Eye (tissue), 1 donor: ENCODE measurements at regions not wholly inside any gene's neighbourhood (a gene's known extent, or its start where the extent isn't known, plus 50 kb on each side); places are given as distances from the start of the nearest gene placed in this dataset.
A peak's percentile ranks its signal among the peaks of the same experiment; 100 is the strongest.

Experiments
- DNase-seq: peaks from one replicate; pipeline ENCODE4 v3.0.0-alpha.2; 2015

DNA sequence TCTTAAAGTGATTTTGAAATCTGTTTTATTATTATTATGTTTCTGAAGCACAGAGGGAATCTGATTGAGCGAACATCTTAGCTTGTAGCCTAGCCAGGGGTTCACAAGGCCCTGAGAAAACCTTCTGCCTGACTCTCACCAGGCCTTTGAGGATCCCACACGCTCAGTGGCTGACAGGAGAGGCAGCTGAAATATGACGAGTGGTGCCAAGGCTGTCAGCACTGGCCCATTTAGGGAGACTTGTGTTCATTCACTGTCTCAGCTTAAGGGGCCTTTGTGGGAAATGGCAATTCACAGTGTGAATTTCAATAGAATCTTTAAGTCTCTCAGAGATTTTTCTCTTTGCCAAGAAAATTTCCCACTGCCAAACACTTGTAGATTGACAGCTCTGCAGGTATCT, 770.9 kb downstream of the TUSC7 start:
- no peak for DNase-seq

DNA sequence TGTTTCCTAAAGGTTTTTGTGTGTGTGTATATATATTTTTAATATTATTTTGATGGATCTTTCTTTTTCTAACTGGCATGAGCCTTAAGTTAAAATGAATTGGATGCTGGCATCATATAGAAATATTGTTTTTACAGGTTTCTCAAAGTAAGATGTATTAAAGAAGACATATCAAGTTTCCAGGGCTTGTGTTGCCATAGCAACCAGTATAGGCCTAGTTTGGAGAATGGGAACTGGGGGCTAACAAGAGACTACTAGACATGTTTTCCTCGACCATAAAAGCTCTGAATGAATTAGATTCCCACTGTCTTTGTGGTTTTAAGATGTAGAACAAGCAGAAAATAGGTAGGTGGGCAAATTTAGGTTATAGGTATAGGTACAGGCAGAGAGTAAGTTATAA, 771.4 kb downstream of the TUSC7 start:
- DNase-seq, result no peak

- no peak for DNase-seq
Measured at GRCh38 chr3:117483839-117484238, 774.3 kb downstream of the TUSC7 start.

GRCh38 chr3:117485841-117486240, 776.3 kb downstream of the TUSC7 start:
- no peak for DNase-seq

- no peak for DNase-seq
Measured at GRCh38 chr3:117486719-117487716, 777.4 kb downstream of the TUSC7 start.

GRCh38 chr3:117488983-117489382, 779.4 kb downstream of the TUSC7 start:
- DNase-seq, result no peak

- DNase-seq, result no peak
Measured at GRCh38 chr3:117489663-117490079, 780.1 kb downstream of the TUSC7 start.

GRCh38 chr3:117490716-117491115, 781.1 kb downstream of the TUSC7 start:
- DNase-seq, result no peak

DNA sequence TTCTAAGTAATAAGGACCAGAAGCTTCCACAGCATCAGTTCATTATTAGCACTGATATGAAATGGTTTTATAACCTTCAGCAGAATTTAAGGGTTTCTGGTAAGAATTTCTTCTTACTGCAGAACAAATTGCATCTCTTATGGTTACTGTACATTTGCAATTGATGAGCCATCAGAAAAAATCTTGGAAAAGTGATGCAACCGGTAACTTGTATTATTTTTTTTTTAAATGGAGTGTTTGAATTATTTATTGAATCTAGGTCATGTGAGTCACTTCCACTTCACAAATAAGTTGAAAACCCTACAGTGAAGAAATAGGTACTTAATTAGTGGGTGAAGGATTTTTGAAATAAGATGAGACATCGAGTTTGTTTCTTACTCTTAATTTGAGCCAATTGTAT, 786.0 kb downstream of the TUSC7 start:
- DNase-seq, result no peak

DNA sequence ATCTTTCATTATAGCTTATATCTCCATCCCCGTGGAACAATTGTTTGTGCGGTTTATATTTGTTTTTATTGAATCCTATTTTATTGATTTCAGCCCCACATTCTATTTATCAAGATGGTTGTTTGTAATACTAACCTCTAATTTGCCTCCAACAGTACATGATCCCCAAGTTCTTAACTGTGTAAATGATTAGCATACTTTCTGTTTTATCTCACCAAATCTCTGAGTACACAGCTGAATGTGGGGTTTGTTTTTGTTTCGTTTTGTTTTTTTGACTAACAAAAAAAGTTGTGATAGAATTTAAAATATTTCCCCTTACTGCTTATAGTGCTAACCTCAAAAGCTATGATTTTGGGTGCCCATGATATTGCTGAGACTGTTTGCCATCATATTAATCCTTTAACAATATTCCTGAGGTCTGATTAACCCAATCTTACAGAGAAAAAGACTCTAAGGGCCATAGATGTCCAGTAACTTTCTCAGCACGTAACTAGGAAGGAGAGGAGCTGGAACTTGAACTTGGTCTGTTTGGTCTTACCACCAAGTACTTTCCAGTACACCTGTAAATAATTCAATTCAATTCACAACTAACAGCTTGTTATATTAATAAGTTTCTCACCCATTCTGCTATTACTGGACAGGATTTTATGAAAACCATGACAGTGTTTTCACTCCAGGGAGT, 789.8 kb downstream of the TUSC7 start:
- no peak for DNase-seq

DNA sequence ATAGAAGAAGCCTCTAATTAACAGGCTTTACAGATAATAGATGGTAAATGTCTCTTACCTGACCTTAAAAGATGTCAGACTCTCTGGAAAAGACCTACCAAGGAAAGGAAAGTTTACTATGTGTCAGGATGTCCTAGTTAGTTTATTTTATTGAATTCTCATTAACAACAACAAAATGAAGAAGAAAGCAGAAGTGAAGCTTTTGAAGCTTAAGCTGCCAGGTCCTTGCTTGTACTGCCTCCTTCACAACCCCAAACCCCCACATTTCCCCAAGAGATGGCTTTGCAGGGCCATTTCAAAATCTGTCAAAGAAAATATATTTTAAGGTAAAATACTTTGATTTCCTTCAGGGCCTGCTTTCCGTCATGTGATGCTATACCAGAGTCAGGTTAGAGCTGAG, 798.4 kb downstream of the TUSC7 start:
- no peak for DNase-seq

DNA sequence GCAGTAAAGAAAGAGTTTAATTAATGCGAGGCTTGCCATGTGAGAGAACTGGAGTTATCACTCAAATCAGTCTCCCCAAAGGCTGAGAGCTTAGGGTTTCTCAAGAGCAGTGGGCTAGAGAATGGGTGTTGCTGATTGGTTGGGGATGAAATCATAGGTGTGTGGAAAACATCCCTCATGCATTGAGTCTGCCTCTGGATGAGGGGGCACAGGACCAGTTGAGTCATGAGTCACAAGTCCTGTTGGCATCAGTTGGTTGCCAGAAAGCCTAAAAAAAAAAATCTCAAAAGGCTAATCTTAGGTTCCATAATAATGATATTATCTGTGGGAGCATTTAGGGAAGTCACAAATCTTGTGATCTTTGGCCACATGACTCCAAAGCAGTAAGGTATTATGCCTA, 800.3 kb downstream of the TUSC7 start:
- DNase-seq, result no peak

GRCh38 chr3:117510396-117510795, 800.8 kb downstream of the TUSC7 start:
- DNase-seq, result no peak

DNA sequence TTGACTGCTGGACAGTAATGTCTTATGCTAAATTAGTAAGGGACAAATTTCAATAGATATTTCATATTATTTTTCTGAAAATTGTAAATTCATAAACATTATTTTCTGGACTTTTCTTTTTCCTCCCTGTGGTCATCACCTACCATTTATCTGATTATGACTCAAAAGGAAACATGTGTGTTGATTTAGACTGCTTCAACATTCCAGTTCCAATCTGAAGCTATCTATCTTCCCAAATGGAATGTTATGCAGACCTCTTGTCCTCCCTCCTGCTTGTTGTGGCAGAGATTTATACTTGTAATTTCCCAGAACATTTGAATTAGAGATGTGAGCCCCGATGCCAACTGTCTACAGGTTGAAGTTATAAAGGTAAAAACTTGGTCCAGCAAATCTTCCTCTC, 803.4 kb downstream of the TUSC7 start:
- no peak for DNase-seq

- DNase-seq, result peak; percentile 20
Measured at GRCh38 chr3:117515309-117515708, 805.7 kb downstream of the TUSC7 start.

GRCh38 chr3:117518364-117518763, 808.8 kb downstream of the TUSC7 start:
- DNase-seq, result no peak

DNA sequence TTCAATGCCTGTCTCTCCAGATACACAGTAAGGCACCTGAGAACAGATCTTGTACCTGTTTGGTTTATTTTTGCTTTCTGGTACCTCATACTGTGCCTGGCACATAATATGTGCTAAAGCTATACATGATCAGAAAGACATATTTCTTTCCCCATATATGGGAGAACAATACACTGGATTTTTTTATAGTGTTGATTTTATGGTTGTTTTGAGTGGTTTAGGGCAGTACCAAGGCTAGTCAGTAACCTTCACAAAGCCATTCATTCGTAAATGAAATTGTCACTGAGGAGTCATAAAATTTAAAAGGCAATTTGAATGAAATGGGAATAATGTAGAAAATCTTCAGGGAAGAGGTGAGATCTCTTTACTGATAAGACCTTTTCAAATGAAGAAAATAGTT, 810.2 kb downstream of the TUSC7 start:
- DNase-seq, result no peak

DNA sequence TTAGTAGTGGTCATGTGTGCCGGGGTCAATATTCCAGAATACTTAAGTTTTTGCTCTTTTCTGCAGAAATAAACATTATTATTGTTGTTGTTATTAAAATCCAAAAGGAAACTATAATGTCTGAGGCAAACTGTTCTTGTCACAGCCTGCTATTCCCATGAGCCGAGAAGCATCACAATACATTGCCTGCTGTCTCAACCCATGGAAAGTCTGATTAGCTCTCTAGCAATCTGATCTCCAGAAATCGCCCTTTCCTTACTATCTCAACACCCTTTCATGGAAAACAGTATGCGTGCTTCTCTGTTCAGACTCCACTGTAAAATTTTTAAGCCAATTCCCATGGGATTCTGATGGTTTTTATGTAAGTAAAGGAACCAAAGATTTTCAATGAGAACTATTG, 811.0 kb downstream of the TUSC7 start:
- DNase-seq, result peak; percentile 30

DNA sequence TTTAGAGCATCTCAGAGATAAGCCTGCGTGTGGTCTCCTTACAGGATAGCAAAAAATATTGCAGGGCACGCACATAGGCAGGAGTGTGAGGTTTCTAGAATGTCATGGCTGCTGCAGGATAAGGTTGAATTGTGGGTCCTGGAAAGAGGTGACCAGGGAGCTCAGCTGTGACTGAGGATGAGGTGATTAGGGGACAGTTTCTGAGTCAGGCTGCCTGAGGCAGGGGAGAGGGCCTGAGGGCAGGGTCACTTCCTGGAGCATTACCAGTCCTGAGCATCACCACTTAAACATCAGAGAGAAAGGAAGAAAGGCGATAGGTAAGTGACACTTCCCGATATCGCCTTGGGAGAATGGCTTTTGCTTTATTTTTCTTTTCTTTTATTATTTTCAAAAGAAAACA, 813.8 kb downstream of the TUSC7 start:
- no peak for DNase-seq

GRCh38 chr3:117524890-117525289, 815.3 kb downstream of the TUSC7 start:
- no peak for DNase-seq

DNA sequence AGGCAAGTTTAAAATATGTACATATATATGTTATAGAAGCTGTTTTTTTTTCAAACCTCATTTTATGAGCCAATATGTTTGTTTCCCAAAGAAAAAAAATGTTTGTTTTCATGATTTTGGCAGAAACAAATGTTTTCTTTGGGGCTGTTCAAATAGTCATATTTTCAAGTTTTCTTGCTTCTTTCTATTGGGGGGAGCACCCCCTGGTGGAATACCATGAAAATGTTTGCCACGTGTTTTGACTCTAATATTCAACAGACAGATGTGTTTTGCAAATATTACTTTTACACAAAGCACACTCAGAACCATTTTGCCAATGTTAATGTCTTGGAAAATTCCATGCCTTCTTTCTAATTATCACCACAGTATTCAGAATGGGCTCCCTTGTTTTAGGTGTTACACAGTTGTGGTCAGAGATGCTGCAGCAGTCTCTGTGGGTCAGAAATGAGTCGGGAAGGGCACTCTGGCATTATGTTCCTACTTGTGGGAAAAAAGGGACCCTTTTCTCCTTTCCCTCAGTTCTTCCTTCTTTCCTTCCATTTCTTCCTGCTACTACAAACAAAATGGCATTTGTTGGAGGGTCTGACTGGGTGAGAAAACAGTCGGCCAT, 817.0 kb downstream of the TUSC7 start:
- peak; percentile 70 for DNase-seq

- no peak for DNase-seq
Measured at GRCh38 chr3:117527346-117527745, 817.8 kb downstream of the TUSC7 start.

- no peak for DNase-seq
Measured at GRCh38 chr3:117528688-117529087, 819.1 kb downstream of the TUSC7 start.
